ENCODE measurements at regions not wholly inside any gene's neighbourhood (a gene's known extent, or its start where the extent isn't known, plus 50 kb on each side); places are given as distances from the start of the nearest gene placed in this dataset.

- H3K27me3 ChIP-seq (ENCODE audit: insufficient read depth, low read length): no peaks in the 10 kb centered on the region
- H3K9me3 ChIP-seq (ENCODE audit: low read depth, low read length): no peaks in the 10 kb centered on the region
- no peaks in the 10 kb centered on the region for H3K4me1 ChIP-seq (ENCODE audit: insufficient read depth, low read length)
- no peak overlapping the region for H3K4me3 ChIP-seq (ENCODE audit: low read length)
Measured at GRCh38 chr1:82924666-82925065, 1074.3 kb downstream of the TTLL7 start.

GRCh38 chr1:82923931-82924330 lies 1075.0 kb downstream of the TTLL7 start:
- Histone ChIP-seq H3K4me3 (ENCODE audit: low read length) (no peak overlapping the region), H3K4me1 (ENCODE audit: insufficient read depth, low read length) (no peaks in the 10 kb centered on the region)

GRCh38 chr1:82921759-82922158 lies 1077.2 kb downstream of the TTLL7 start:
- no peaks in the 10 kb centered on the region for H3K4me1 ChIP-seq (ENCODE audit: insufficient read depth, low read length)
- H3K27me3 ChIP-seq (ENCODE audit: insufficient read depth, low read length): no peaks in the 10 kb centered on the region
- H3K4me3 ChIP-seq (ENCODE audit: low read length): no peak overlapping the region
- H3K9me3 ChIP-seq (ENCODE audit: low read depth, low read length): no peaks in the 10 kb centered on the region

More at GRCh38 chr1:82923931-82924330, 1075.0 kb downstream of the TTLL7 start:
- H3K9me3 ChIP-seq (ENCODE audit: low read depth, low read length): no peaks in the 10 kb centered on the region
- H3K27me3 ChIP-seq (ENCODE audit: insufficient read depth, low read length): no peaks in the 10 kb centered on the region

DNA sequence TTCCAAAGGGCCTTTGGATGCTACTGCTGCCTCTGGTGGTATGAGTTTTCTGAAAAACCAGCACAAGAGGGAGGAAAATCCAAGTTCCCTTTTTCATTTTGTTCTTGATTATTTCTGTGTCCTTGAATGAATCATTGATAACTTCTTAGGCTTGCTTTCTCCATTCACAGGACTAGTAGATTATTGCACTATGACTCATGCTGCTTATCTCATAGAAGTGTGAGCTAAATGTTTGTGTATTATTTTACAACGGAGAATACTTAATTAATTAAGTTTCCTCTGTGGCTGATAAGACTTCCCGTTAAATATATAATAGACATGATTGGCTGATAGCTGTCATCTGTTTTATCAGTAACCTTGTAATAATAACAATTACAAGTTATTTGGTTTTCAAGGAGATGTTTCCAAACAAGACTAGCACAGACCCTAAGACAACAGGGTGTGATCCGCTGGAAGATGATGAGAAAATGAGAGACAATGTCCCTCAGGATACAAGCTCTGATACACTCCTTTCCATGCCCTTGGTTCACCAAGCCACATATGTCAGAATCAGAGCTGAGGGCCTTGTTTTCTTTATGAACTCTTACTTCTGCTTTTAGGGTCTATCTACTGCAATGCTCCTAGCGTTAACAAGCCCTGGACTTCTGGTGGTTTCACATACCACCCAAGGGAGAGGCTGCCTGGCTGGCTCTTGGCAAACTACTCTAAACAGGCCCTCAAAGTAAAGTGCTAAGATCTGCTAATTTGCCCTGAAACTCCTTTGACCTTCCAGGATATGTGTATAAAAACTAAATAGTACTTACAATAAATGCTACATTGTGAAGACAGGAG lies 1078.3 kb downstream of the TTLL7 start:
- Histone ChIP-seq H3K9me3 (ENCODE audit: low read depth, low read length) (no peaks in the 10 kb centered on the region), H3K4me3 (ENCODE audit: low read length) (no peak overlapping the region), H3K27me3 (ENCODE audit: insufficient read depth, low read length) (no peaks in the 10 kb centered on the region), H3K4me1 (ENCODE audit: insufficient read depth, low read length) (no peaks in the 10 kb centered on the region)

- no peaks in the 10 kb centered on the region for H3K4me1 ChIP-seq (ENCODE audit: insufficient read depth, low read length)
- H3K27me3 ChIP-seq (ENCODE audit: insufficient read depth, low read length): no peaks in the 10 kb centered on the region
- no peaks in the 10 kb centered on the region for H3K9me3 ChIP-seq (ENCODE audit: low read depth, low read length)
- no peak overlapping the region for H3K4me3 ChIP-seq (ENCODE audit: low read length)
Measured at GRCh38 chr1:82919837-82920236, 1079.1 kb downstream of the TTLL7 start.

DNA sequence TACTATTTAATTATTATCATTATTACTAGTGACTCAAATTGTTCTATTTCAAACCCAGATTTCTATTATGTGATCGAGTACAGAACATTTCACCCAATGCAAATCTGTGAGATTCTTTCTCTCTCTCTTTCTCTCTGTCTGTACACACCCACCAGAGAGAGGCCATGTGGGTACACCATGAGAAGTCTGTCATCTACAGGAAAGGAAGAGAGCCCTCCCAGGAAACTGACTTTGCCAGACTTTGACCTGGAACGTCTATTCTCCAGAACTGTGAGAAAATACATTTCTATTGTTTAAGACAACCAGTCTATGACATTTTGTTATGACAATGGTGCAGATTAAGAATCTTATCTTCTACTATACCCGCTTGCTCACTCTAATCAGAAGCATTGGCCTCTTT lies 1091.6 kb downstream of the TTLL7 start:
- no peaks in the 10 kb centered on the region for H3K9me3 ChIP-seq (ENCODE audit: low read depth, low read length)
- no peaks in the 10 kb centered on the region for H3K27me3 ChIP-seq (ENCODE audit: insufficient read depth, low read length)
- no peaks in the 10 kb centered on the region for H3K4me1 ChIP-seq (ENCODE audit: insufficient read depth, low read length)
- no peak overlapping the region for H3K4me3 ChIP-seq (ENCODE audit: low read length)

DNA sequence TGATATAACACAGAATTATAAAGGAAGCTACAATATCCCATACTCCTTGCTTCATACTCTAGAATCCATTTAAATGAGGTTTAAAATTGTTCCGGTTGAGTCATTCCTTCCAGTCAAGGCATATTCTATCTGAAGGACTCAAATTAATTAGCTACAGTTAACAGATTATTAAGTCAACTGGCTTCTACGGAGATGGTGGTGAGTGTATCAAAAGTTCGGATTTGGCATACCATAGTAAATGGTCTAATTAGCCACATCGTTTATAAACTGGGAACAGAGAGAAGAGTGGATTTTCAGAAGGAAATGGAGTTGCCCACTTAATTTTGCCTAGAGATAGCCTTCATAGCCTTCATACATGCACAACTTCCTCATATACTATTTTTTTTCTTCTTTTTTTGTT lies 1095.3 kb downstream of the TTLL7 start:
- Histone ChIP-seq H3K4me3 (ENCODE audit: low read length) (no peak overlapping the region), H3K27me3 (ENCODE audit: insufficient read depth, low read length) (no peaks in the 10 kb centered on the region), H3K9me3 (ENCODE audit: low read depth, low read length) (no peaks in the 10 kb centered on the region), H3K4me1 (ENCODE audit: insufficient read depth, low read length) (no peaks in the 10 kb centered on the region)

- Histone ChIP-seq H3K4me3 (ENCODE audit: low read length) (no peak overlapping the region), H3K27me3 (ENCODE audit: insufficient read depth, low read length) (no peaks in the 10 kb centered on the region), H3K9me3 (ENCODE audit: low read depth, low read length) (no peaks in the 10 kb centered on the region), H3K4me1 (ENCODE audit: insufficient read depth, low read length) (no peaks in the 10 kb centered on the region)
Measured at GRCh38 chr1:82901561-82901960, 1097.4 kb downstream of the TTLL7 start.

GRCh38 chr1:82901118-82901517 lies 1097.8 kb downstream of the TTLL7 start:
- no peak overlapping the region for H3K4me3 ChIP-seq (ENCODE audit: low read length)
- no peaks in the 10 kb centered on the region for H3K9me3 ChIP-seq (ENCODE audit: low read depth, low read length)
- H3K27me3 ChIP-seq (ENCODE audit: insufficient read depth, low read length): no peaks in the 10 kb centered on the region
- no peaks in the 10 kb centered on the region for H3K4me1 ChIP-seq (ENCODE audit: insufficient read depth, low read length)

- H3K4me1 ChIP-seq (ENCODE audit: insufficient read depth, low read length): no peaks in the 10 kb centered on the region
- no peaks in the 10 kb centered on the region for H3K27me3 ChIP-seq (ENCODE audit: insufficient read depth, low read length)
- no peak overlapping the region for H3K4me3 ChIP-seq (ENCODE audit: low read length)
- no peaks in the 10 kb centered on the region for H3K9me3 ChIP-seq (ENCODE audit: low read depth, low read length)
Measured at GRCh38 chr1:82899017-82899416, 1098.3 kb downstream of the ADGRL2 start.

GRCh38 chr1:82897549-82897948 lies 1096.8 kb downstream of the ADGRL2 start:
- no peaks in the 10 kb centered on the region for H3K27me3 ChIP-seq (ENCODE audit: insufficient read depth, low read length)
- H3K9me3 ChIP-seq (ENCODE audit: low read depth, low read length): no peaks in the 10 kb centered on the region
- H3K4me3 ChIP-seq (ENCODE audit: low read length): no peak overlapping the region
- H3K4me1 ChIP-seq (ENCODE audit: insufficient read depth, low read length): no peaks in the 10 kb centered on the region

GRCh38 chr1:82896036-82896435 lies 1095.3 kb downstream of the ADGRL2 start:
- no peaks in the 10 kb centered on the region for H3K27me3 ChIP-seq (ENCODE audit: insufficient read depth, low read length)
- no peak overlapping the region for H3K4me3 ChIP-seq (ENCODE audit: low read length)
- H3K4me1 ChIP-seq (ENCODE audit: insufficient read depth, low read length): no peaks in the 10 kb centered on the region
- no peaks in the 10 kb centered on the region for H3K9me3 ChIP-seq (ENCODE audit: low read depth, low read length)

DNA sequence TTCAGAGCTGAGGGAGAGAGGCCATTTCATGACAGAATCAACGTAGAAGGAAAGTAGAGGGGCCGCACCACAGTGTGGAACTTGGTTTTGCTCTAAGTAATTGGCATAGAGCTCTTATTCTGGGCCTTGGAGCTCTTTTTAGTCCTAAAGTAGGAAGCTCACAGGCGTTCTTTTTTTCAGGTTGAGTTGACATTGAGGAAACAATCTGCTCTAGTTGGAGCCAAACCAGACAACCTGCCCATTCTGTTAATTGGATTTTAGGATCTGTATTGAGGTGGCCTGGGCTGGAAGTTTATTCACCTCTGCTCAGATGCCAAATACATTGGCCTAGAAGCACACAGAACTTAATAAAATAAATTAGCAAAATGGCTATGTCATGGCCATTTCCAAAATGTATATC lies 1093.9 kb downstream of the ADGRL2 start:
- Histone ChIP-seq H3K4me3 (ENCODE audit: low read length) (no peak overlapping the region), H3K9me3 (ENCODE audit: low read depth, low read length) (no peaks in the 10 kb centered on the region), H3K4me1 (ENCODE audit: insufficient read depth, low read length) (no peaks in the 10 kb centered on the region)

DNA sequence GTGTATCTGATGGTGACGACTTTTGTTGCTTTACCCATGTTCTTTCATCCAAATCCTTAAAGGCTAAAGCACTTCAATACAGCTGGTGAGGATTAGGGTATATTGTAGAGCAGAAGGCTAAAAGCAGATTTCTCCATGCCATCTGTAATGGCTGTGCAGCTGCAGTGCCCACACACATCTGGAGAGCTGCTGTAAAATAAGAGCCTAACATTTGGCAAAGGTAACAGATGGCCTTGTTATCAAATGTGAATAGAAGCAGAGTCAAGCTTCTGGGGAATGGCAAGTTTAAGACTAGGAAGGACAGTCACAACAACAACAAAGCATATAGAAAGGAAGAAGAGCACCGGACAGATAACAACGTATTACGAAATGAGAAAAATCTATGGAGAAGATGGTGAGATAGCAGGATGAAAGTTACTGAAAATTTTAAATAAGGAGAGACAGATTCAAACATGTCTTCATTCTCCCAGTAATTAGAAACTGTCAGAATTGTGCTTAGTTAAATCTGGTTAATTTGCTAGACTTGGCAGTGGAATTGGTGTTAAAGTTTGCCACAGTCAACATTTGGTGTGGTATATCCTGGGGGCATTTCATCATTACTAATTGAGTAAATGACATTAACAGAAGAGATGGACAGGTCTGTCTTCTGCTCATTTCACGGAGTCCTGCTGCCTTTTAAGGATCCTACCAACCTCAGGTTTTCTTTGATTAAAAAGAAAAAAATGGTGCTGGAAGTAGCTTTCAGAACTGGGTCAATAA lies 1093.2 kb downstream of the ADGRL2 start:
- H3K4me1 ChIP-seq (ENCODE audit: insufficient read depth, low read length): no peaks in the 10 kb centered on the region
- H3K27me3 ChIP-seq (ENCODE audit: insufficient read depth, low read length): no peaks in the 10 kb centered on the region
- H3K4me3 ChIP-seq (ENCODE audit: low read length): no peak overlapping the region
- no peaks in the 10 kb centered on the region for H3K9me3 ChIP-seq (ENCODE audit: low read depth, low read length)

More for the DNA sequence above, 1093.9 kb downstream of the ADGRL2 start:
- no peaks in the 10 kb centered on the region for H3K27me3 ChIP-seq (ENCODE audit: insufficient read depth, low read length)

- H3K4me1 ChIP-seq (ENCODE audit: insufficient read depth, low read length): no peaks in the 10 kb centered on the region
Measured at GRCh38 chr1:82880506-82880905, 1079.8 kb downstream of the ADGRL2 start.

More at GRCh38 chr1:82880506-82880905, 1079.8 kb downstream of the ADGRL2 start:
- Histone ChIP-seq H3K9me3 (ENCODE audit: low read depth, low read length) (no peaks in the 10 kb centered on the region), H3K4me3 (ENCODE audit: low read length) (no peak overlapping the region), H3K27me3 (ENCODE audit: insufficient read depth, low read length) (no peaks in the 10 kb centered on the region)
